GM18520 (cell line): ENCODE measurements at regions not wholly inside any gene's neighbourhood (a gene's known extent, or its start where the extent isn't known, plus 50 kb on each side); places are given as distances from the start of the nearest gene placed in this dataset.

Experiments used
- ATAC-seq: cut with Tn5 transposase; IDR thresholded peaks from one replicate; pipeline ENCODE4 v1.9.1; 2021; ENCODE audit not compliant: unreplicated experiment

- ATAC-seq = no peak
These were observed 417.9 kb upstream of the MAF start for GRCh38 chr16:80018466-80018865.

- ATAC-seq = no peak
These were observed 416.3 kb upstream of the MAF start for GRCh38 chr16:80016731-80017326.

GRCh38 chr16:80015566-80015965, 415.0 kb upstream of the MAF start:
- ATAC-seq = no peak

GRCh38 chr16:80014241-80014939, 413.9 kb upstream of the MAF start:
- no peak for ATAC-seq

GRCh38 chr16:80012586-80012985, 412.0 kb upstream of the MAF start:
- ATAC-seq = no peak

GRCh38 chr16:80009971-80010659, 409.6 kb upstream of the MAF start:
- ATAC-seq = no peak

- ATAC-seq = no peak
These were observed 408.3 kb upstream of the MAF start for GRCh38 chr16:80008857-80009256.

GRCh38 chr16:80007231-80007630, 406.7 kb upstream of the MAF start:
- ATAC-seq = no peak

GRCh38 chr16:80006241-80007215, 406.0 kb upstream of the MAF start:
- no peak for ATAC-seq

GRCh38 chr16:80004113-80004512, 403.6 kb upstream of the MAF start:
- ATAC-seq = no peak

- no peak for ATAC-seq
These were observed 401.7 kb upstream of the MAF start for GRCh38 chr16:80002261-80002660.

GRCh38 chr16:79998143-79998542, 397.6 kb upstream of the MAF start:
- ATAC-seq = no peak

GRCh38 chr16:79997257-79997656, 396.7 kb upstream of the MAF start:
- no peak for ATAC-seq

GRCh38 chr16:79996321-79996720, 395.8 kb upstream of the MAF start:
- ATAC-seq = no peak

- no peak for ATAC-seq
These were observed 394.8 kb upstream of the MAF start for GRCh38 chr16:79995315-79995714.

GRCh38 chr16:79994418-79994817, 393.9 kb upstream of the MAF start:
- no peak for ATAC-seq

GRCh38 chr16:79993629-79994209, 393.2 kb upstream of the MAF start:
- no peak for ATAC-seq

- ATAC-seq = no peak
These were observed 391.4 kb upstream of the MAF start for GRCh38 chr16:79991969-79992368.

- no peak for ATAC-seq
These were observed 388.2 kb upstream of the MAF start for GRCh38 chr16:79988721-79989220.

GRCh38 chr16:79988089-79988488, 387.6 kb upstream of the MAF start:
- no peak for ATAC-seq

GRCh38 chr16:79986352-79986751, 385.8 kb upstream of the MAF start:
- no peak for ATAC-seq
